ENCODE measurements at regions not wholly inside any gene's neighbourhood (a gene's known extent, or its start where the extent isn't known, plus 50 kb on each side); places are given as distances from the start of the nearest gene placed in this dataset.

- TF ChIP-seq REST (IDR thresholded peaks at IDR 0.05; ENCODE audit: low read depth), result no peak
- no peak for TF ChIP-seq CEBPB (IDR thresholded peaks at IDR 0.05)
- no peak for TF ChIP-seq MAX (IDR thresholded peaks at IDR 0.05)
- no peak for TF ChIP-seq FOXM1 (IDR thresholded peaks at IDR 0.05; ENCODE audit: borderline replicate concordance, low read depth)
- no peak for TF ChIP-seq EP300 (IDR thresholded peaks at IDR 0.05; ENCODE audit: borderline replicate concordance)
- no peak for TF ChIP-seq ZBTB7A (IDR thresholded peaks at IDR 0.05; ENCODE audit: low read depth)
- no peak for TF ChIP-seq NFIC (IDR thresholded peaks at IDR 0.05)
- TF ChIP-seq TAF1 (IDR thresholded peaks at IDR 0.05; ENCODE audit: low read depth), result no peak
- TF ChIP-seq YY1 (IDR thresholded peaks at IDR 0.05; ENCODE audit: low read depth), result no peak
- no peak for TF ChIP-seq RAD21 (IDR thresholded peaks at IDR 0.05; ENCODE audit: low read depth)
- no peak for TF ChIP-seq USF1 (IDR thresholded peaks at IDR 0.05)
Measured at GRCh38 chrX:115462406-115462805, 98.6 kb upstream of the PLS3 start.
